ENCODE measurements at regions not wholly inside any gene's neighbourhood (a gene's known extent, or its start where the extent isn't known, plus 50 kb on each side); places are given as distances from the start of the nearest gene placed in this dataset.

DNA sequence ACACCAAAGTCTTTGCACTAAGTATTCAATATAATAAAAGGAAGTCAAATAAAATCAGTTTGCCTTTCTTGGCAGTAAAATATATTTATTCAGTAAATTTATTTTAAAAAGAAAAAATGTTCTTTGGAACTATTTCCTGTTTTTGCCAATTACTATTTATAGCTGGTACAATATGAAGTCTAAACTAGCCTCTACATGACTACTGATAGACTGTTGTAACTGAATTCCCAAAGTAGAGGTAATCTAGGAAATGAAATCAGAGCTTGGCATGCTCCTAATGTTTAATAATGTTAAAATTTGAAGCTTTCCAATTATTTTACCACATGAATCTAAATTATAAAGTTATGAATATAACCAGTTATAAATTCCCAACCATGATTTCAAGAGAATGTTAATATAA, 385.5 kb downstream of the SEMA3D start:
- FAIRE-seq: no peak
- POLR2A ChIA-PET: interaction anchor here (0.6 kb wide), 1 partner anchor 667 kb away, joined by 3 read pairs; no protein-coding TSS in a partner anchor

More for the DNA sequence above, 385.5 kb downstream of the SEMA3D start:
- H3K79me2 ChIP-seq (ENCODE audit: control insufficient read depth, insufficient read depth, low read length): no peaks in the 10 kb centered on the region
- RAD21 ChIA-PET (ENCODE audit: unreplicated experiment): no interaction called here
- SMC1A ChIA-PET (ENCODE audit: uncharacterized antibody, unreplicated experiment): interaction anchor here (0.9 kb wide), 1 partner anchor 12 kb away, joined by 3 read pairs; no protein-coding TSS in a partner anchor
- H3K4me3 ChIP-seq: no peak overlapping the region
- in situ Hi-C loops (cut with MboI) (no loop called here), intact Hi-C loops (cut with micrococcal nuclease; ENCODE audit: unreplicated experiment) (no loop called here)
- ATAC-seq (no peak), DNase-seq (ENCODE audit: low read depth, low spot score) (no peak)
- H3K27me3 ChIP-seq (replicated peaks in 1 of 2; ENCODE audit: control insufficient read depth in 2 of 2, insufficient read depth in 2 of 2, low read length in 1 of 2): no peaks in the 10 kb centered on the region
- no peaks in the 10 kb centered on the region for H3K4me1 ChIP-seq (ENCODE audit: control insufficient read depth, insufficient read depth, low read length)
- BruUV-seq (replicated peaks): no TSS peak
- H2AFZ ChIP-seq (ENCODE audit: control insufficient read depth, low read depth, low read length): no peak overlapping the region
- TF ChIP-seq ZNF592 (IDR thresholded peaks at IDR 0.05): no peak
- no peak overlapping the region for H3K9ac ChIP-seq (ENCODE audit: control insufficient read depth, insufficient read depth, low read length)
- H3K36me3 ChIP-seq (ENCODE audit: control insufficient read depth in 2 of 2, insufficient read depth in 2 of 2, low read length in 1 of 2): no peaks in the 10 kb centered on the region
- H3K4me2 ChIP-seq (ENCODE audit: control insufficient read depth, insufficient read depth): no peak overlapping the region
- no peaks in the 10 kb centered on the region for H3K9me3 ChIP-seq (replicated peaks; ENCODE audit: control insufficient read depth, insufficient read depth, low read length)
- CTCF ChIA-PET: no interaction called here
- H4K20me1 ChIP-seq (ENCODE audit: control insufficient read depth, insufficient read depth): no peaks in the 10 kb centered on the region
- H3K27ac ChIP-seq (ENCODE audit: control insufficient read depth, insufficient read depth): no peak overlapping the region

All from GM12878 (cell line).